22Rv1 (cell line): ENCODE measurements at regions not wholly inside any gene's neighbourhood (a gene's known extent, or its start where the extent isn't known, plus 50 kb on each side); places are given as distances from the start of the nearest gene placed in this dataset.

Source experiments
- CTCF ChIP-seq: fragments of 450-650 bp; IDR thresholded peaks from 2 replicates; pipeline ENCODE4 v1.5.1; 2017; ENCODE audit warnings: mild to moderate bottlenecking
- ZFX ChIP-seq: fragments of 450-650 bp; IDR thresholded peaks from 2 replicates; pipeline ENCODE4 v1.6.1; 2017; ENCODE audit warnings: antibody characterized with exemption, borderline replicate concordance

GRCh38 chr11:109138196-109138595, 283.8 kb upstream of the C11orf87 start:
- TF ChIP-seq CTCF = no peak
- no peak for TF ChIP-seq ZFX
